Peyer's patch (tissue), 4 donors: ENCODE measurements at regions not wholly inside any gene's neighbourhood (a gene's known extent, or its start where the extent isn't known, plus 50 kb on each side); places are given as distances from the start of the nearest gene placed in this dataset.

Experiments used
- CTCF ChIP-seq, 6 experiments: fragments of 450-650 bp in 4 of 6; fragments of 200-600 bp in 2 of 6; sonication (generic) in 1 of 6; IDR thresholded peaks; one replicate each; pipeline ENCODE4 v1.5.1; 2017 to 2019; ENCODE audit warnings: antibody characterized with exemption in 6 of 6, mild to moderate bottlenecking in 3 of 6, moderate library complexity in 1 of 6
- POLR2A ChIP-seq, 2 donors: fragments of 450-650 bp; IDR thresholded peaks; one replicate each; pipeline ENCODE4 v1.5.1; 2017; ENCODE audit warnings: antibody characterized with exemption in 2 of 2, mild to moderate bottlenecking in 2 of 2, moderate library complexity in 2 of 2

GRCh38 chr2:133952896-133953295 is 301.0 kb upstream of the MGAT5 start:
- TF ChIP-seq CTCF (IDR thresholded peaks at IDR 0.05) (no peak), POLR2A (IDR thresholded peaks at IDR 0.05) (no peak)
